Common myeloid progenitor, CD34-positive (primary cell): ENCODE measurements at regions not wholly inside any gene's neighbourhood (a gene's known extent, or its start where the extent isn't known, plus 50 kb on each side); places are given as distances from the start of the nearest gene placed in this dataset.
"Not testable (repeated sequence)": the region's sequence is repeated elsewhere in the genome, so short reads cannot be mapped to it uniquely, and the experiment has no call there.

Experiments
- CTCF ChIA-PET: fragments of 350-600 bp; sonication (Branson Sonifier 250); formaldehyde crosslinking; loops from one replicate; lab custom pipeline; 2021; ENCODE audit warnings: antibody characterized with exemption; lab: Charles Lee
- POLR2A ChIA-PET: fragments of 350-600 bp; sonication (Branson Sonifier 250); formaldehyde crosslinking; loops from one replicate; lab custom pipeline; 2021; ENCODE audit warnings: antibody characterized with exemption; lab: Charles Lee
- DNase-seq, 3 donors: peaks; one replicate each; pipeline versions ENCODE4 v3.0.0 to v3.0.0-alpha.2; 2013
- H3K27ac ChIP-seq, 2 experiments: 1 replicate in 1 of 2; 2 replicates in 1 of 2; pipeline ENCODE4 v1.7.0; 2013; ENCODE audit warnings: inconsistent platforms in 2 of 2, low read length in 2 of 2, mild to moderate bottlenecking in 2 of 2, low read depth in 1 of 2, moderate library complexity in 1 of 2; ENCODE audit not compliant: severe bottlenecking in 2 of 2, insufficient read depth in 1 of 2, poor library complexity in 1 of 2
- H3K27me3 ChIP-seq, 5 experiments: replicated peaks in 2 of 5; 1 replicate in 3 of 5; 2 replicates in 2 of 5; pipeline versions ENCODE4 v1.6.1 to v1.7.0; 2013; ENCODE audit warnings: low read length in 4 of 5, mild to moderate bottlenecking in 2 of 5, moderate library complexity in 2 of 5, inconsistent platforms in 1 of 5; ENCODE audit not compliant: insufficient read depth in 5 of 5, control insufficient read depth in 4 of 5
- H3K36me3 ChIP-seq, 4 experiments: 1 replicate in 2 of 4; 2 replicates in 2 of 4; pipeline versions ENCODE4 v1.6.1 to v1.7.0; 2013; ENCODE audit warnings: low read length in 3 of 4, control low read depth in 1 of 4, mild to moderate bottlenecking in 1 of 4; ENCODE audit not compliant: control insufficient read depth in 4 of 4, insufficient read depth in 4 of 4
- H3K4me1 ChIP-seq, 4 experiments: 1 replicate in 3 of 4; 2 replicates in 1 of 4; pipeline versions ENCODE4 v1.6.1 to v1.7.1; 2013; ENCODE audit warnings: low read length in 3 of 4, mild to moderate bottlenecking in 3 of 4, control low read depth in 1 of 4, inconsistent platforms in 1 of 4, moderate library complexity in 1 of 4; ENCODE audit not compliant: control insufficient read depth in 4 of 4, insufficient read depth in 4 of 4; ENCODE audit errors: control extremely low read depth in 1 of 4
- H3K4me3 ChIP-seq, 7 experiments: 1 replicate in 4 of 7; 2 replicates in 3 of 7; pipeline versions ENCODE4 v1.5.1 to v1.7.0; 2013; ENCODE audit warnings: mild to moderate bottlenecking in 7 of 7, low read length in 6 of 7, moderate library complexity in 6 of 7, inconsistent platforms in 2 of 7, low read depth in 2 of 7, control low read depth in 1 of 7; ENCODE audit not compliant: insufficient read depth in 4 of 7, control insufficient read depth in 1 of 7; ENCODE audit errors: extremely low read depth in 1 of 7
- H3K9me3 ChIP-seq, 5 experiments: 1 replicate in 4 of 5; 2 replicates in 1 of 5; pipeline versions ENCODE4 v1.6.1 to v1.7.1; 2013; ENCODE audit warnings: low read length in 4 of 5, mild to moderate bottlenecking in 2 of 5, inconsistent platforms in 1 of 5, low read depth in 1 of 5, moderate library complexity in 1 of 5; ENCODE audit not compliant: control insufficient read depth in 4 of 5, insufficient read depth in 2 of 5; ENCODE audit errors: control extremely low read depth in 1 of 5
- WGBS: methylation state at CpG from one replicate; pipeline ENCODE4 v1.1.5; 2013; ENCODE audit not compliant: insufficient coverage; 5-methylcytosine and 5-hydroxymethylcytosine counted together

DNA sequence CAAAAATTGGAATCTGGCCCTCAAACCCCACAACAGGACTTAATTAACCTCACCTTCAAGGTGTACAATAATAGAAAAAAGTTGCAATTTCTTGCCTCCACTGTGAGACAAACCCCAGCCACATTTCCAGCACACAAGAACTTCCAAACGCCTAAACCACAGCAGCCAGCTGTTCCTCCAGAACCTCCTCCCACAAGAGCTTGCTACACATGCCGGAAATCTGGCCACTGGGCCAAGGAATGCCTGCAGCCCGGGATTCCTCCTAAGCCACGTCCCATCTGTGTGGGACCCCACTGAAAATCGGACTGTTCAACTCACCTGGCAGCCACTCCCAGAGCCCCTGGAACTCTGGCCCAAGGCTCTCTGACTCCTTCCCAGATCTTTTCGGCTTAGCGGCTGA lies 315.9 kb upstream of the EDIL3 start:
- H3K4me1 ChIP-seq, H3K9me3 ChIP-seq, POLR2A ChIA-PET, H3K36me3 ChIP-seq, DNase-seq, H3K4me3 ChIP-seq, H3K27me3 ChIP-seq, H3K27ac ChIP-seq, CTCF ChIA-PET: not testable (repeated sequence)
- WGBS = no CpG with 5 or more reads among the region's 7 CpGs

DNA sequence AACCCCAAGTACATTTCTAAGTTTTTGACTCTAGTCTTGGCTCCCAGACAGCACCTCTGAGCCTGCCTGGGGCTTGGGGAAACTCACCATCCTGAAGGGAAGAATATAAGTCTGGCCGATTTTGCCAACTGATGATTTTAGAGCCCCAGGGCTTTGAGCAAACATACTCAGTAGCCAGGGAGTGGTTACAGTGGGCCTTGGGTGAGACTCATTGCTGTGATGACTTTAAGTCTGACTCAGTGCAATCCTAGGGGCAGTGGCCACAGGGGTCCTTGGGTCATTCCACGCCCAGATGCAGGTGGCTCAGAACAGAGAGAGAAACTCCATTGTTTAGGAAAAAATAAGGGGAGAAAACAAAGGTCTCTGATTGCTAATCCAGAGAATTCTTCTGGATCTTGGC lies 312.0 kb upstream of the EDIL3 start:
- peaks cover 0 to 4% (median 0%) of the 10 kb centered on the region in 4 experiments for H3K4me1 ChIP-seq
- POLR2A ChIA-PET = no interaction called here
- CTCF ChIA-PET = no interaction called here
- peaks cover 0 to 3% (median 0%) of the 10 kb centered on the region in 5 experiments for H3K9me3 ChIP-seq
- no peak for DNase-seq
- H3K4me3 ChIP-seq = no peak overlapping the region
- WGBS = 73% methylated on average over 2 of the region's 2 CpGs
- no peak overlapping the region for H3K27ac ChIP-seq
- H3K36me3 ChIP-seq = no peaks in the 10 kb centered on the region
- H3K27me3 ChIP-seq = no peaks in the 10 kb centered on the region

DNA sequence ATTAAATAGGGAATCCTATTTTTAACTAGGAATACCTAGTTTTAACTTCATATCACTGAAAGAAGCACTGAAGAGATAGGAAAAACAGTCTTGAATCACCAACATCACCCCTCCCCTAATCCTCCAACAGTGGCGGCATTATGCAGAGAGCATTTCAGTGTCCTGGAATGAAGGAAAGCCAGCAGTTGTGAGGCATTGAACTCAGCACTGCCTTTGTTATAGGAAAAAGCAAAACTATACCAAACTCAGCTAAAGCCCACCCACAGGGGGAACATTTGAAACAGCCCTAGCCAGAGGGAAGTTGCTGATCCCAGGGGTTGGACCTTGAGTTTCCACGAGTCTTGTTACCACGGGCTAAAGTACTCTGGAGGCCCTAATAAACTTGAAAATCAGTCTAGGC lies 310.6 kb upstream of the EDIL3 start:
- 93% methylated on average over 2 of the region's 3 CpGs for WGBS
- ChIA-PET CTCF (no interaction called here), POLR2A (no interaction called here)

DNA sequence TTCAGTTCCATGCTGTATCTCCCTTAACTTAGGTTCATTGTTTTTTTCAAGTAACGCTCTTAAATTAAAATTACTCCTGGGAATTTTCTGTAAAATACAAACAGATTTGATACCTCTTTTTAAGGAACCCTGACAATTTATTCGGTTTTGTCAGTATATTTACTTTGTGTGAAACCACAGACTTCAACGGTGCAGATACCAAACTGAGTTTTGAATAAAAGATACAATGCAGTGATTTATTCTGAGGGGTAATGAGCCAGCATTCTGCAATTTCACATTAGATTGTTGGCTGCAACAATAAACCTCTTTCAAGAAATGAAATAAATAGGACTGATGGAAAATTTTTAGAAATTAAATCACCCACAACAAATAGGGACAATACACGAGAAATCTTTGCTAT lies 308.6 kb upstream of the EDIL3 start:
- no peaks in the 10 kb centered on the region for H3K27me3 ChIP-seq
- no peak for DNase-seq
- ChIA-PET POLR2A (no interaction called here), CTCF (no interaction called here)
- no peak overlapping the region for H3K27ac ChIP-seq
- no peak overlapping the region for H3K4me3 ChIP-seq
- 100% methylated on average over 2 of the region's 4 CpGs for WGBS
- H3K4me1 ChIP-seq = peaks cover 0 to 4% (median 0%) of the 10 kb centered on the region in 4 experiments
- H3K9me3 ChIP-seq = peaks cover 0 to 3% (median 0%) of the 10 kb centered on the region in 5 experiments
- no peaks in the 10 kb centered on the region for H3K36me3 ChIP-seq

More for the DNA sequence above, 310.6 kb upstream of the EDIL3 start:
- no peak for DNase-seq
- Histone ChIP-seq H3K27ac (no peak overlapping the region), H3K27me3 (no peaks in the 10 kb centered on the region), H3K9me3 (peaks cover 0 to 3% (median 0%) of the 10 kb centered on the region in 5 experiments), H3K4me1 (peaks cover 0 to 4% (median 0%) of the 10 kb centered on the region in 4 experiments), H3K4me3 (no peak overlapping the region), H3K36me3 (no peaks in the 10 kb centered on the region)

DNA sequence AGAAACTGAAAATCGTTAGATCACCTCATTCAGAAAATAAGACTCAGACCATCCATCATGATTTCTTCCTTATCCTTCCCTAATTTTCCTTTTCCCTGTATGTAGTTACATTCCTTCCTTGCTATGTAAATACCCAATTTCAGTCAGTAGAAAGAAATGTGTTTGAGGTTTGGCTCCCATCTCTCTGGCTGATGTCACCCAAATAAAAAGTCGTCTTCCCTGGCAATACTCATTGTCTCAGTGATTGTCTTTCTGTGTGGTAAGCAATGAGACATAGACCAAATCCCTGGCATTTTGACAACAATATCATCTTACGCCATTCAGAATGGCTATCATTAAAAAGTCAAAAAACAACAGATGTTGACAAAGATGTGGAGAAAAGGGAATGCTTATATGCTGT lies 303.9 kb upstream of the EDIL3 start:
- Histone ChIP-seq H3K27me3 (no peaks in the 10 kb centered on the region), H3K4me1 (peaks cover 0 to 4% (median 0%) of the 10 kb centered on the region in 4 experiments), H3K9me3 (no peaks in the 10 kb centered on the region), H3K27ac (no peak overlapping the region), H3K36me3 (no peaks in the 10 kb centered on the region), H3K4me3 (no peak overlapping the region)
- ChIA-PET POLR2A (no interaction called here), CTCF (no interaction called here)
- DNase-seq = no peak
- WGBS = 100% methylated on average over 1 of the region's 3 CpGs

DNA sequence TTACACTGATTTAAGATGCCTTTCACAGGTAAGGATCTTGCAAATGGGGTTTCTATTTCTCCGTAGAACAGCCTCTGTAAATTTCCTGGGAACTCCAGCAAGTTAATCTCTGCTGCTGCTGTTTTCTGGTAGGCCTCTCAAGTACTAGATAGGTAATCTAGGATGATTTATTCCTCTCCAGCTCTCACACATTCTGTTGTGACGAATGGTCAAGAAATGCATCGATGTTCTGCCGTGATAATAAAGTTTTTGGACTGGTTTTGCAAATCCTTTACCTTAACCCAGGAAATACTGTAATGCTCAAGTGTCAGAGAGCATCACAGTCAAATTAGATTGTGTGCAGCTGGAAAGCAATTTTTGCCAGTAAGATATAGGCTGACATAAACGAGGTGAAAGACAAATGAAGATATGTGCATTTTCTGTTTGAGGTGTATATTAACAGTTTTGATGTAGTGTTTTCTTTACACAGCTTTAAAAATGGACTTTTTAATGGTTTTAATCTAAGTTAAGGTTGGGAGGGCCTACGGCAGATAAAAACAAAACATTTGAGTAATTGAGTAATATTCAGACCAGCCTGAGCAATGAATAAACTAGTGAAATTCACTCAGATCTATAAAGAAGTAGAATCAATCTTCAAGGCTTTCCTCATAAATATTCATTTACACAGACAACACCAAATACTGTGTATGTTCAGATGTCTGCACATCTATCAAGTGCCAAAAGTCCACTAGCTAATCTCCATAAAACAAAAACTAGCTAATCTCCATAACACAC lies 300.6 kb upstream of the EDIL3 start:
- ChIA-PET CTCF (no interaction called here), POLR2A (no interaction called here)
- H3K27ac ChIP-seq = no peak overlapping the region
- no peak for DNase-seq
- no peaks in the 10 kb centered on the region for H3K27me3 ChIP-seq
- WGBS = 93% methylated on average over 4 of the region's 6 CpGs
- no peaks in the 10 kb centered on the region for H3K4me1 ChIP-seq
- no peak overlapping the region for H3K4me3 ChIP-seq
- no peaks in the 10 kb centered on the region for H3K36me3 ChIP-seq
- no peaks in the 10 kb centered on the region for H3K9me3 ChIP-seq

DNA sequence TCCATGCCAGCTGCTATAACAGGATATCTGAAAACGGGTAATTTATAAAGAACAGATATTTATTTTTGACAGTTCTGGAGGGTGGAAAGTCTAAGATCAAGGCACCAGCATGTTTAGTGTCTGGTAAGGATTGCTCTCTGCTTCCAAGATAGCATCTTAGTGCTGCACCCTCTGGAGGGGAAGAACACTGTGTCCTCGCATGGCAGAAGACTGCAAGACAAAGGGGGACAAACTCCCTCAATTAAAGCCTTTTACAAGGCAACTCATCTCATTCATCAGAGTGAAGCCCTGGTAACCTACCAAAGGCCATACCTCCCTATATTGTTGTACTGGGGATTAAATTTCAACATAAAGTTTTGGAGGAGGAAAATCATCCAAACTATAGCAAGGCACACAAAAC lies 298.9 kb upstream of the EDIL3 start:
- H3K27me3 ChIP-seq = no peaks in the 10 kb centered on the region
- H3K4me1 ChIP-seq = no peaks in the 10 kb centered on the region
- H3K9me3 ChIP-seq = no peaks in the 10 kb centered on the region
- no peak for DNase-seq
- CTCF ChIA-PET = no interaction called here
- POLR2A ChIA-PET = no interaction called here
- no peak overlapping the region for H3K4me3 ChIP-seq
- H3K27ac ChIP-seq = no peak overlapping the region
- H3K36me3 ChIP-seq = no peaks in the 10 kb centered on the region
- 80% methylated on average over 1 of the region's 2 CpGs for WGBS
